WTC11 (cell line): ENCODE measurements at regions not wholly inside any gene's neighbourhood (a gene's known extent, or its start where the extent isn't known, plus 50 kb on each side); places are given as distances from the start of the nearest gene placed in this dataset.

Experiments used
- ATAC-seq: fragments of 200-7000 bp; cut with Tn5 transposase; 2 replicates; pipeline ENCODE4 v1.10.0; 2021; ENCODE audit warnings: mild to moderate bottlenecking, moderate library complexity
- CTCF ChIA-PET: fragments of 300-600 bp; sonication (Branson Sonifier 250); formaldehyde crosslinking; loops from one replicate; lab custom pipeline; 2021; ENCODE audit warnings: antibody characterized with exemption; lab: Charles Lee
- POLR2A ChIA-PET: fragments of 350-600 bp; sonication (Branson Sonifier 250); formaldehyde crosslinking; loops from one replicate; lab custom pipeline; 2021; ENCODE audit warnings: antibody characterized with exemption; lab: Charles Lee
- DNase-seq: peaks from one replicate; pipeline ENCODE4 v3.0.0; 2021; ENCODE audit warnings: low spot score
- H3K27ac Mint-ChIP-seq: 2 replicates; pipeline ENCODE4 v1.8.0; 2021; ENCODE audit warnings: mixed read lengths
- H3K27me3 Mint-ChIP-seq: 2 replicates; pipeline ENCODE4 v1.8.0; 2021; ENCODE audit warnings: low read depth, mild to moderate bottlenecking, moderate library complexity, mixed read lengths
- H3K36me3 Mint-ChIP-seq: 2 replicates; pipeline ENCODE4 v1.8.0; 2021; ENCODE audit warnings: mixed read lengths
- H3K4me1 Mint-ChIP-seq: 2 replicates; pipeline ENCODE4 v1.8.0; 2022; ENCODE audit warnings: mixed read lengths
- H3K4me3 Mint-ChIP-seq: 2 replicates; pipeline ENCODE4 v1.8.0; 2021; ENCODE audit warnings: mild to moderate bottlenecking, moderate library complexity, mixed read lengths
- H3K9me3 Mint-ChIP-seq: 2 replicates; pipeline ENCODE4 v1.8.0; 2021; ENCODE audit warnings: mixed read lengths
- CREB1 ChIP-seq: sonication (generic); formaldehyde crosslinking; IDR thresholded peaks from 2 replicates; pipeline ENCODE4 v1.8.0; 2023; ENCODE audit warnings: mild to moderate bottlenecking, missing genetic modification reagents
- ESRRA ChIP-seq: sonication (generic); formaldehyde crosslinking; IDR thresholded peaks from 2 replicates; pipeline ENCODE4 v1.8.1; 2022; ENCODE audit warnings: mild to moderate bottlenecking, missing genetic modification reagents, borderline replicate concordance
- GRHL2 ChIP-seq: fragments of 250-450 bp; sonication (Bioruptor Pico); IDR thresholded peaks from 2 replicates; pipeline ENCODE4 v1.8.0; 2022; ENCODE audit warnings: mild to moderate bottlenecking, moderate library complexity; ENCODE audit not compliant: insufficient replicate concordance, severe bottlenecking
- MYBL2 ChIP-seq: sonication (generic); formaldehyde crosslinking; IDR thresholded peaks from 2 replicates; pipeline ENCODE4 v1.8.1; 2023; ENCODE audit warnings: mild to moderate bottlenecking, moderate library complexity, missing genetic modification reagents
- NFATC4 ChIP-seq: fragments of 250-450 bp; sonication (Bioruptor Pico); IDR thresholded peaks from 2 replicates; pipeline ENCODE4 v1.9.0; 2021; ENCODE audit warnings: mild to moderate bottlenecking
- RELA ChIP-seq: sonication (generic); formaldehyde crosslinking; IDR thresholded peaks from 2 replicates; pipeline ENCODE4 v1.8.1; 2022; ENCODE audit warnings: missing genetic modification reagents, mild to moderate bottlenecking, borderline replicate concordance
- SOX15 ChIP-seq: fragments of 250-450 bp; sonication (Bioruptor Pico); IDR thresholded peaks from 2 replicates; pipeline ENCODE4 v1.9.0; 2021; ENCODE audit warnings: mild to moderate bottlenecking
- ZNF121 ChIP-seq: sonication (generic); formaldehyde crosslinking; IDR thresholded peaks from 2 replicates; pipeline ENCODE4 v1.8.0; 2023; ENCODE audit warnings: missing genetic modification reagents
- ZNF219 ChIP-seq: sonication (generic); formaldehyde crosslinking; IDR thresholded peaks from 2 replicates; pipeline ENCODE4 v1.8.0; 2023; ENCODE audit warnings: missing genetic modification reagents, mild to moderate bottlenecking, borderline replicate concordance
- ZNF671 ChIP-seq: fragments of 250-450 bp; sonication (Bioruptor Pico); IDR thresholded peaks from 2 replicates; pipeline ENCODE4 v1.8.0; 2021; ENCODE audit warnings: mild to moderate bottlenecking
- TF ChIP-seq, protein P1 (sequence below): fragments of 250-450 bp; sonication (Bioruptor Pico); IDR thresholded peaks from 2 replicates; pipeline ENCODE4 v1.9.0; 2021; ENCODE audit warnings: mild to moderate bottlenecking, borderline replicate concordance
- TF ChIP-seq, protein P2 (sequence below): fragments of 250-450 bp; sonication (Bioruptor Pico); IDR thresholded peaks from 2 replicates; pipeline ENCODE4 v2.1.2; 2022; ENCODE audit warnings: mild to moderate bottlenecking, moderate library complexity
- TF ChIP-seq, protein P3 (sequence below): fragments of 250-450 bp; sonication (Bioruptor Pico); IDR thresholded peaks from 2 replicates; pipeline ENCODE4 v1.9.0; 2021; ENCODE audit warnings: mild to moderate bottlenecking
- TF ChIP-seq, protein P4 (sequence below): fragments of 250-450 bp; sonication (Bioruptor Pico); IDR thresholded peaks from 2 replicates; pipeline ENCODE4 v1.8.0; 2021; ENCODE audit warnings: mild to moderate bottlenecking
- TF ChIP-seq, protein P5 (sequence below): sonication (generic); formaldehyde crosslinking; IDR thresholded peaks from 2 replicates; pipeline ENCODE4 v1.8.1; 2023; ENCODE audit warnings: mild to moderate bottlenecking, moderate library complexity, missing genetic modification reagents
- TF ChIP-seq, protein P6 (sequence below): sonication (generic); formaldehyde crosslinking; IDR thresholded peaks from 2 replicates; pipeline ENCODE4 v1.8.0; 2023; ENCODE audit warnings: missing genetic modification reagents, mild to moderate bottlenecking, borderline replicate concordance
- TF ChIP-seq, protein P7 (sequence below): sonication (generic); formaldehyde crosslinking; conservative IDR thresholded peaks from 2 replicates; pipeline ENCODE4 v1.8.1; 2023; ENCODE audit warnings: mild to moderate bottlenecking, low read depth, missing genetic modification reagents, moderate library complexity

DNA sequence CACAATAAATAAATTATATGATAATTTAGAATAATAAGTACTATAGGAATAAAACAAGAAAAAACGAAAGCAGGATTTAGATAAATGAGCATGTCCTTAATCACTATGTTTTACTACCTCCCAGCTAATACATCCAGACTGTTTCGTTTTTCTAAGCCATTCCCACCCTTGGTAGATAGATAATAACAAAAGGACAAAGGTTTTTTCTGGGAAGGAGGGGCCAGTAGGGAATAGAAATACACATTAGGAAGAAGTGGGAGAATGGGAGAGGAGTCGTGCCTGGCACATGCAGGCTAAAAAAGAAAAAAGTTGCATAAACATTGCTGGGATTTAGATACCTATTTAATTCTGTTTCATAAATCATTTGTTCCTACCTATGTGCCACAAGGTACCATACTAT, 97.1 kb downstream of the MTX3 start (continued):
- TF ChIP-seq NFATC4 (CRISPR knock-in tag) (no peak), MYBL2 (CRISPR knock-in tag) (no peak), ZNF671 (CRISPR knock-in tag) (no peak), ZNF121 (no peak)
- TF ChIP-seq, protein P1, sequence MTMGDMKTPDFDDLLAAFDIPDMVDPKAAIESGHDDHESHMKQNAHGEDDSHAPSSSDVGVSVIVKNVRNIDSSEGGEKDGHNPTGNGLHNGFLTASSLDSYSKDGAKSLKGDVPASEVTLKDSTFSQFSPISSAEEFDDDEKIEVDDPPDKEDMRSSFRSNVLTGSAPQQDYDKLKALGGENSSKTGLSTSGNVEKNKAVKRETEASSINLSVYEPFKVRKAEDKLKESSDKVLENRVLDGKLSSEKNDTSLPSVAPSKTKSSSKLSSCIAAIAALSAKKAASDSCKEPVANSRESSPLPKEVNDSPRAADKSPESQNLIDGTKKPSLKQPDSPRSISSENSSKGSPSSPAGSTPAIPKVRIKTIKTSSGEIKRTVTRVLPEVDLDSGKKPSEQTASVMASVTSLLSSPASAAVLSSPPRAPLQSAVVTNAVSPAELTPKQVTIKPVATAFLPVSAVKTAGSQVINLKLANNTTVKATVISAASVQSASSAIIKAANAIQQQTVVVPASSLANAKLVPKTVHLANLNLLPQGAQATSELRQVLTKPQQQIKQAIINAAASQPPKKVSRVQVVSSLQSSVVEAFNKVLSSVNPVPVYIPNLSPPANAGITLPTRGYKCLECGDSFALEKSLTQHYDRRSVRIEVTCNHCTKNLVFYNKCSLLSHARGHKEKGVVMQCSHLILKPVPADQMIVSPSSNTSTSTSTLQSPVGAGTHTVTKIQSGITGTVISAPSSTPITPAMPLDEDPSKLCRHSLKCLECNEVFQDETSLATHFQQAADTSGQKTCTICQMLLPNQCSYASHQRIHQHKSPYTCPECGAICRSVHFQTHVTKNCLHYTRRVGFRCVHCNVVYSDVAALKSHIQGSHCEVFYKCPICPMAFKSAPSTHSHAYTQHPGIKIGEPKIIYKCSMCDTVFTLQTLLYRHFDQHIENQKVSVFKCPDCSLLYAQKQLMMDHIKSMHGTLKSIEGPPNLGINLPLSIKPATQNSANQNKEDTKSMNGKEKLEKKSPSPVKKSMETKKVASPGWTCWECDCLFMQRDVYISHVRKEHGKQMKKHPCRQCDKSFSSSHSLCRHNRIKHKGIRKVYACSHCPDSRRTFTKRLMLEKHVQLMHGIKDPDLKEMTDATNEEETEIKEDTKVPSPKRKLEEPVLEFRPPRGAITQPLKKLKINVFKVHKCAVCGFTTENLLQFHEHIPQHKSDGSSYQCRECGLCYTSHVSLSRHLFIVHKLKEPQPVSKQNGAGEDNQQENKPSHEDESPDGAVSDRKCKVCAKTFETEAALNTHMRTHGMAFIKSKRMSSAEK (CRISPR knock-in tag) = no peak

DNA sequence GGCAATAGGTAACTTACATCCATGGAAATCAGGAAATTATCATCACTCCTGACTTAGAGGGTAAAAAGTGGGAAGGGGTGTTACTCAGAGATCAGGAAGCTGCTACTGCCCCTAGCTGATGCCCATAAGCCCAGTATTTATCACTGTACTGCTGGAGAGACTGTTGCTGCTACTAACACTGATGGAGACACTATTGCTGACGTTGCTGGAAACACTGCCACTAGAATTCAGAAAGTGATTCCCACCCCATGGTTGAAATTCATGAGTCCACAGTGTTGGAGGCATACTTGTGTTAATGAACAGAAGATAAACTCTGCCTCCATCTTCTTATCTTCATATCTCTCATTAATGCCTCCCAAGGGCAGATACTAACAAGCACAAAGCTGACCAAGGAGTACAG, 97.6 kb downstream of the MTX3 start:
- ATAC-seq (no peak), DNase-seq (no peak)
- no peak overlapping the region for H3K4me3 Mint-ChIP-seq
- ChIA-PET CTCF (interaction anchor here (0.9 kb wide), 1 partner anchor 15 kb away, joined by 3 read pairs; no protein-coding TSS in a partner anchor), POLR2A (no interaction called here)
- no peaks in the 10 kb centered on the region; the same call in 1 of the 2 replicates for H3K36me3 Mint-ChIP-seq
- H3K4me1 Mint-ChIP-seq = no peaks in the 10 kb centered on the region
- H3K9me3 Mint-ChIP-seq = peaks cover 10% of the 10 kb centered on the region
- no peaks in the 10 kb centered on the region for H3K27me3 Mint-ChIP-seq
- H3K27ac Mint-ChIP-seq = no peak overlapping the region
- TF ChIP-seq, protein P2, sequence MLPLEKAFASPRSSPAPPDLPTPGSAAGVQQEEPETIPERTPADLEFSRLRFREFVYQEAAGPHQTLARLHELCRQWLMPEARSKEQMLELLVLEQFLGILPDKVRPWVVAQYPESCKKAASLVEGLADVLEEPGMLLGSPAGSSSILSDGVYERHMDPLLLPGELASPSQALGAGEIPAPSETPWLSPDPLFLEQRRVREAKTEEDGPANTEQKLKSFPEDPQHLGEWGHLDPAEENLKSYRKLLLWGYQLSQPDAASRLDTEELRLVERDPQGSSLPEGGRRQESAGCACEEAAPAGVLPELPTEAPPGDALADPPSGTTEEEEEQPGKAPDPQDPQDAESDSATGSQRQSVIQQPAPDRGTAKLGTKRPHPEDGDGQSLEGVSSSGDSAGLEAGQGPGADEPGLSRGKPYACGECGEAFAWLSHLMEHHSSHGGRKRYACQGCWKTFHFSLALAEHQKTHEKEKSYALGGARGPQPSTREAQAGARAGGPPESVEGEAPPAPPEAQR (CRISPR knock-in tag) = no peak
- TF ChIP-seq ESRRA (no peak), SOX15 (no peak), CREB1 (CRISPR knock-in tag) (no peak), RELA (no peak), GRHL2 (no peak), ZNF219 (no peak), NFATC4 (CRISPR knock-in tag) (no peak)
- TF ChIP-seq, protein P3, sequence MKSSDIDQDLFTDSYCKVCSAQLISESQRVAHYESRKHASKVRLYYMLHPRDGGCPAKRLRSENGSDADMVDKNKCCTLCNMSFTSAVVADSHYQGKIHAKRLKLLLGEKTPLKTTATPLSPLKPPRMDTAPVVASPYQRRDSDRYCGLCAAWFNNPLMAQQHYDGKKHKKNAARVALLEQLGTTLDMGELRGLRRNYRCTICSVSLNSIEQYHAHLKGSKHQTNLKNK (CRISPR knock-in tag) = no peak
- TF ChIP-seq, protein P4, sequence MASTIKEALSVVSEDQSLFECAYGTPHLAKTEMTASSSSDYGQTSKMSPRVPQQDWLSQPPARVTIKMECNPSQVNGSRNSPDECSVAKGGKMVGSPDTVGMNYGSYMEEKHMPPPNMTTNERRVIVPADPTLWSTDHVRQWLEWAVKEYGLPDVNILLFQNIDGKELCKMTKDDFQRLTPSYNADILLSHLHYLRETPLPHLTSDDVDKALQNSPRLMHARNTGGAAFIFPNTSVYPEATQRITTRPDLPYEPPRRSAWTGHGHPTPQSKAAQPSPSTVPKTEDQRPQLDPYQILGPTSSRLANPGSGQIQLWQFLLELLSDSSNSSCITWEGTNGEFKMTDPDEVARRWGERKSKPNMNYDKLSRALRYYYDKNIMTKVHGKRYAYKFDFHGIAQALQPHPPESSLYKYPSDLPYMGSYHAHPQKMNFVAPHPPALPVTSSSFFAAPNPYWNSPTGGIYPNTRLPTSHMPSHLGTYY = no peak
- TF ChIP-seq, protein P5, sequence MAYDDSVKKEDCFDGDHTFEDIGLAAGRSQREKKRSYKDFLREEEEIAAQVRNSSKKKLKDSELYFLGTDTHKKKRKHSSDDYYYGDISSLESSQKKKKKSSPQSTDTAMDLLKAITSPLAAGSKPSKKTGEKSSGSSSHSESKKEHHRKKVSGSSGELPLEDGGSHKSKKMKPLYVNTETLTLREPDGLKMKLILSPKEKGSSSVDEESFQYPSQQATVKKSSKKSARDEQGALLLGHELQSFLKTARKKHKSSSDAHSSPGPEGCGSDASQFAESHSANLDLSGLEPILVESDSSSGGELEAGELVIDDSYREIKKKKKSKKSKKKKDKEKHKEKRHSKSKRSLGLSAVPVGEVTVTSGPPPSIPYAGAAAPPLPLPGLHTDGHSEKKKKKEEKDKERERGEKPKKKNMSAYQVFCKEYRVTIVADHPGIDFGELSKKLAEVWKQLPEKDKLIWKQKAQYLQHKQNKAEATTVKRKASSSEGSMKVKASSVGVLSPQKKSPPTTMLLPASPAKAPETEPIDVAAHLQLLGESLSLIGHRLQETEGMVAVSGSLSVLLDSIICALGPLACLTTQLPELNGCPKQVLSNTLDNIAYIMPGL (CRISPR knock-in tag) = no peak
- TF ChIP-seq, protein P6, sequence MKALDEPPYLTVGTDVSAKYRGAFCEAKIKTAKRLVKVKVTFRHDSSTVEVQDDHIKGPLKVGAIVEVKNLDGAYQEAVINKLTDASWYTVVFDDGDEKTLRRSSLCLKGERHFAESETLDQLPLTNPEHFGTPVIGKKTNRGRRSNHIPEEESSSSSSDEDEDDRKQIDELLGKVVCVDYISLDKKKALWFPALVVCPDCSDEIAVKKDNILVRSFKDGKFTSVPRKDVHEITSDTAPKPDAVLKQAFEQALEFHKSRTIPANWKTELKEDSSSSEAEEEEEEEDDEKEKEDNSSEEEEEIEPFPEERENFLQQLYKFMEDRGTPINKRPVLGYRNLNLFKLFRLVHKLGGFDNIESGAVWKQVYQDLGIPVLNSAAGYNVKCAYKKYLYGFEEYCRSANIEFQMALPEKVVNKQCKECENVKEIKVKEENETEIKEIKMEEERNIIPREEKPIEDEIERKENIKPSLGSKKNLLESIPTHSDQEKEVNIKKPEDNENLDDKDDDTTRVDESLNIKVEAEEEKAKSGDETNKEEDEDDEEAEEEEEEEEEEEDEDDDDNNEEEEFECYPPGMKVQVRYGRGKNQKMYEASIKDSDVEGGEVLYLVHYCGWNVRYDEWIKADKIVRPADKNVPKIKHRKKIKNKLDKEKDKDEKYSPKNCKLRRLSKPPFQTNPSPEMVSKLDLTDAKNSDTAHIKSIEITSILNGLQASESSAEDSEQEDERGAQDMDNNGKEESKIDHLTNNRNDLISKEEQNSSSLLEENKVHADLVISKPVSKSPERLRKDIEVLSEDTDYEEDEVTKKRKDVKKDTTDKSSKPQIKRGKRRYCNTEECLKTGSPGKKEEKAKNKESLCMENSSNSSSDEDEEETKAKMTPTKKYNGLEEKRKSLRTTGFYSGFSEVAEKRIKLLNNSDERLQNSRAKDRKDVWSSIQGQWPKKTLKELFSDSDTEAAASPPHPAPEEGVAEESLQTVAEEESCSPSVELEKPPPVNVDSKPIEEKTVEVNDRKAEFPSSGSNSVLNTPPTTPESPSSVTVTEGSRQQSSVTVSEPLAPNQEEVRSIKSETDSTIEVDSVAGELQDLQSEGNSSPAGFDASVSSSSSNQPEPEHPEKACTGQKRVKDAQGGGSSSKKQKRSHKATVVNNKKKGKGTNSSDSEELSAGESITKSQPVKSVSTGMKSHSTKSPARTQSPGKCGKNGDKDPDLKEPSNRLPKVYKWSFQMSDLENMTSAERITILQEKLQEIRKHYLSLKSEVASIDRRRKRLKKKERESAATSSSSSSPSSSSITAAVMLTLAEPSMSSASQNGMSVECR (CRISPR knock-in tag) = no peak
- TF ChIP-seq, protein P7, sequence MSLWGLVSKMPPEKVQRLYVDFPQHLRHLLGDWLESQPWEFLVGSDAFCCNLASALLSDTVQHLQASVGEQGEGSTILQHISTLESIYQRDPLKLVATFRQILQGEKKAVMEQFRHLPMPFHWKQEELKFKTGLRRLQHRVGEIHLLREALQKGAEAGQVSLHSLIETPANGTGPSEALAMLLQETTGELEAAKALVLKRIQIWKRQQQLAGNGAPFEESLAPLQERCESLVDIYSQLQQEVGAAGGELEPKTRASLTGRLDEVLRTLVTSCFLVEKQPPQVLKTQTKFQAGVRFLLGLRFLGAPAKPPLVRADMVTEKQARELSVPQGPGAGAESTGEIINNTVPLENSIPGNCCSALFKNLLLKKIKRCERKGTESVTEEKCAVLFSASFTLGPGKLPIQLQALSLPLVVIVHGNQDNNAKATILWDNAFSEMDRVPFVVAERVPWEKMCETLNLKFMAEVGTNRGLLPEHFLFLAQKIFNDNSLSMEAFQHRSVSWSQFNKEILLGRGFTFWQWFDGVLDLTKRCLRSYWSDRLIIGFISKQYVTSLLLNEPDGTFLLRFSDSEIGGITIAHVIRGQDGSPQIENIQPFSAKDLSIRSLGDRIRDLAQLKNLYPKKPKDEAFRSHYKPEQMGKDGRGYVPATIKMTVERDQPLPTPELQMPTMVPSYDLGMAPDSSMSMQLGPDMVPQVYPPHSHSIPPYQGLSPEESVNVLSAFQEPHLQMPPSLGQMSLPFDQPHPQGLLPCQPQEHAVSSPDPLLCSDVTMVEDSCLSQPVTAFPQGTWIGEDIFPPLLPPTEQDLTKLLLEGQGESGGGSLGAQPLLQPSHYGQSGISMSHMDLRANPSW = no peak
